ENCODE measurements at regions not wholly inside any gene's neighbourhood (a gene's known extent, or its start where the extent isn't known, plus 50 kb on each side); places are given as distances from the start of the nearest gene placed in this dataset.

DNA sequence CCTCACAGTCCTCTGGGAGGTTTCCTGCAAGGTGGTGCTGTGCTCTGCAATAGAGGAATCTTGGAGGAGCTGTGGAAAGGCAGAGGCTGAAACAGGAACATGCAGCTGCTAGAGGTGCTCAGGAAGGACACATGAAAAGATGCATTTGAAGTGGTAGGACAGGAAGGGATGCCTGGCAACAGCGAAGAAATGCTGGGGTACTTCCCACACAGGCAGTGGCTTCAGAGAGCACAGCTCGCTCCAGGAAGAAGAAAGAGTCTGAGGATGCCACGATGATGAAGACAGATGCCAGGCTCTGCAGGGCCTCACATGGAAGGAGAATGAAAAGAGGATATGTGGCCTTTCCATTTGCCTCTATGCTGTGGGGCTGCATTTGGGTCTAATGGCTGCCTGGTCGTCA is 77.0 kb upstream of the TMEM72 start:
- Histone ChIP-seq H3K27me3 (no peaks in the 10 kb centered on the region), H3K27ac (no peak overlapping the region), H3K79me2 (no peaks in the 10 kb centered on the region), H4K20me1 (ENCODE audit: insufficient read depth, poor library complexity, severe bottlenecking) (no peaks in the 10 kb centered on the region), H3K9me2 (replicated peaks; ENCODE audit: insufficient read depth) (no peaks in the 10 kb centered on the region), H3K4me3 (no peak overlapping the region), H2AFZ (no peak overlapping the region), H3K4me2 (no peak overlapping the region), H3K9me3 (ENCODE audit: low read depth) (no peaks in the 10 kb centered on the region), H3K4me1 (ENCODE audit: insufficient read depth) (no peaks in the 10 kb centered on the region), H3K36me3 (replicated peaks; ENCODE audit: insufficient read depth, low read depth) (no peaks in the 10 kb centered on the region)
- WGBS (ENCODE audit: low lambda C conversion rate, missing lambda C conversion rate) = 94% methylated on average over 4 of the region's 4 CpGs
- TF ChIP-seq EZH2 (IDR thresholded peaks at IDR 0.05; ENCODE audit: borderline replicate concordance) (no peak), EZH2phosphoT487 (IDR thresholded peaks at IDR 0.05; ENCODE audit: low read depth, severe bottlenecking, unreplicated experiment) (no peak), CTCF (IDR thresholded peaks at IDR 0.05; ENCODE audit: poor library complexity) (no peak)
- DNase-seq (ENCODE audit: low spot score) = no peak

DNA sequence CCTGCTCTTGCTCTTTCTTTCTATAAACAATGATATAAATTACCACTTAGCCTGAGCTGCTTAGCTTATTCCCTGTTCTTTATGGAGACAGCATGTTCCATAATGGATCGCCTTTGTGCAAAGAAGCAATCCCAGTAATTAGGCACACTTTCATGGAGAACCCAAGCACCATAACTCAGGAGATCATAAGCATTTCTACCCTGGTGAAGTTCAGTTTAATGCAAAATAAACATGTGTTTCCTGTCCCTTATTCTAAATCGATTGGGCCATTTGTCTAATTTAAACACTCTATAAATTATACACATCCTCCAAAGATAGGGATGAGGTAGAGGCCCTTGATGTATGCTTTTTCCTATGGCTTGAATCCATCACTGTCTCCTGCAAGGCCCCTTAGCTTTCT is 75.8 kb upstream of the TMEM72 start:
- Histone ChIP-seq H3K79me2 (no peaks in the 10 kb centered on the region), H2AFZ (no peak overlapping the region), H3K27ac (no peak overlapping the region), H3K27me3 (no peaks in the 10 kb centered on the region), H3K9me3 (ENCODE audit: low read depth) (no peaks in the 10 kb centered on the region), H4K20me1 (ENCODE audit: insufficient read depth, poor library complexity, severe bottlenecking) (no peaks in the 10 kb centered on the region), H3K36me3 (replicated peaks; ENCODE audit: insufficient read depth, low read depth) (no peaks in the 10 kb centered on the region), H3K4me1 (ENCODE audit: insufficient read depth) (no peaks in the 10 kb centered on the region), H3K4me2 (no peak overlapping the region), H3K9me2 (replicated peaks; ENCODE audit: insufficient read depth) (no peaks in the 10 kb centered on the region), H3K4me3 (no peak overlapping the region)
- 59% methylated on average over 2 of the region's 2 CpGs for WGBS (ENCODE audit: low lambda C conversion rate, missing lambda C conversion rate)
- DNase-seq (ENCODE audit: low spot score) = no peak
- no peak for TF ChIP-seq EZH2phosphoT487 (IDR thresholded peaks at IDR 0.05; ENCODE audit: low read depth, severe bottlenecking, unreplicated experiment)
- TF ChIP-seq CTCF (IDR thresholded peaks at IDR 0.05; ENCODE audit: poor library complexity) = no peak
- TF ChIP-seq EZH2 (IDR thresholded peaks at IDR 0.05; ENCODE audit: borderline replicate concordance) = no peak

- Histone ChIP-seq H4K20me1 (ENCODE audit: insufficient read depth, poor library complexity, severe bottlenecking) (no peaks in the 10 kb centered on the region), H3K27me3 (no peaks in the 10 kb centered on the region), H2AFZ (no peak overlapping the region), H3K4me3 (no peak overlapping the region), H3K4me2 (no peak overlapping the region), H3K4me1 (ENCODE audit: insufficient read depth) (no peaks in the 10 kb centered on the region), H3K27ac (no peak overlapping the region), H3K36me3 (replicated peaks; ENCODE audit: insufficient read depth, low read depth) (no peaks in the 10 kb centered on the region), H3K9me2 (replicated peaks; ENCODE audit: insufficient read depth) (no peaks in the 10 kb centered on the region), H3K9me3 (ENCODE audit: low read depth) (no peaks in the 10 kb centered on the region), H3K79me2 (no peaks in the 10 kb centered on the region)
- DNase-seq (ENCODE audit: low spot score) = no peak
- no peak for TF ChIP-seq EZH2phosphoT487 (IDR thresholded peaks at IDR 0.05; ENCODE audit: low read depth, severe bottlenecking, unreplicated experiment)
- TF ChIP-seq EZH2 (IDR thresholded peaks at IDR 0.05; ENCODE audit: borderline replicate concordance) = no peak
- TF ChIP-seq CTCF (IDR thresholded peaks at IDR 0.05; ENCODE audit: poor library complexity) = no peak
- 87% methylated on average over 2 of the region's 2 CpGs for WGBS (ENCODE audit: low lambda C conversion rate, missing lambda C conversion rate)
These were observed 67.7 kb upstream of the TMEM72 start for GRCh38 chr10:44843484-44843883.

All from hepatocyte (in vitro differentiated cells).